Stimulated activated CD4-positive, alpha-beta T cell treated with anti-CD3 and anti-CD28 coated beads, Interleukin-2, amount 100 ng/mL, for 4 hours (primary cell): ENCODE measurements at regions not wholly inside any gene's neighbourhood (a gene's known extent, or its start where the extent isn't known, plus 50 kb on each side); places are given as distances from the start of the nearest gene placed in this dataset.

ENCODE experiments used
- DNase-seq: peaks from one replicate; pipeline ENCODE4 v3.0.0-alpha.2; 2020; ENCODE audit warnings: low read depth

GRCh38 chr11:129324533-129325175 lies 51.0 kb upstream of the BARX2 start:
- DNase-seq: no peak

DNA sequence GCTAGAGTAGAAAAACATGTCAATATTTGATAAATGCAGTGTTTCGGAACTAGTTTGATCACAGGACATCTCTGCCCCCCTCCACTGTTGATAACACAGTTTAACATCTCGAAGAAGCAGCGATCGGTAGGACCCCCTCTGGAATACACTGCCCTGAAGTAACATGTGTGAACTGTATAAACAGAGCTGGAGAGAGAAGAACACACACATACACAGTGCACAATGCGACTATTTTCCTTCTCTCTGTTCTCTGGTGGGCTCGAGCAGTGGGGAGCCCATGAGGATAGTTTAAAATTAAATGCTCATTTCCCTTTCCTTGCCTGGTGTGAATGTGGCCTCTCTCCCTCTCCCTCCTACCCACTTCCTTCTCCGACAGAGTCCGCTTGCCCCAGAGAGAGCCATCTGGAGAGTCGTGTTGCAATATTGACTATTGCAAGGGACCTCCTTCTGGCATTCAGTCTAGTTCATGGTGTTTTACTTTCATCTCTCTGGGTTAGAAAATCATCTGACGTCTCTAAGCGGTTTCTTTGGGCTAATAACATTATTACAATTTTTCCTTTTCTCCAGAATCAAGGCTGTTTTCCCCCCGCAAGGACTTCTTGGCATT lies 51.6 kb upstream of the BARX2 start:
- no peak for DNase-seq

- DNase-seq: no peak
Observed at GRCh38 chr11:129322941-129323340, 52.7 kb upstream of the BARX2 start.

DNA sequence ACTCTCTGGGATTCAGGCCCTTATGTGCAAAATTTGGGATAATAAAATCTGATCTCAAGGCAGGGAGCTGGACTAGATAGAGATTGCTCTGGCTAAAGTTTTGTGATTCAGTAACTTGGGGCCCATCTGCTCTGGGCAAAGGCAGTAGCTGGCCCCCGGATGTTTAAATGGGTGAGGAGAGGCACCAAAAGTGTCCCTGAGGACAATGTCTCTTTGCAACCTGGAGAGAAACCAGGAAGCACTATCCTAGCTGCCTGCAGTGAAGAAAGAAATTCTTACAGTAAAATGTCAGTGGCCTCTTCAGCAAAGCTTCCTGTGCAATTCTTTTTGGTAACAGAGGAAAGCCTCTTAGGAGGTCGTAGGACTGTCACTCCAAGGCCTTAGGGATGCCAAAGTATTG lies 54.6 kb upstream of the BARX2 start:
- no peak for DNase-seq

DNA sequence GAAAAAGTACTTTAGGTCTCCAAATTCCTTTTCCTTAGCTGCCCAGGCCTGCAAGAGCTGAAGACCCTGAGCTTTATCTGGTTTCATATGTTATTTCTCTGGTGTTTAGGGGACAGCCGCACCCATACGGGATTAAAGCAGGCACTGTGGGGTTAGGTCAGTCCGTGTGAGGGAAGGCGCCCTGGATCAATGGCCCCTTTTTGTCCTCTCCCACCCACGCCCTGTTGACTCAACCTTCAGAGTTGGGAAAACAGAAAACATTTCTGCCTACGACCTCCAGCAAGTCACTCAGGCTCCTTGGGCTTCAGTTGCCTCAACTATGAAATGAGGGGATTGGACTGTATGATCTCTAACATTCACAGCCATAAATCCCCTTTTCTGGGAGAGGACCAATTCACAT lies 55.2 kb upstream of the BARX2 start:
- no peak for DNase-seq

- no peak for DNase-seq
Observed at GRCh38 chr11:129319751-129320150, 55.9 kb upstream of the BARX2 start.

- no peak for DNase-seq
Observed at GRCh38 chr11:129319201-129319600, 56.4 kb upstream of the BARX2 start.

DNA sequence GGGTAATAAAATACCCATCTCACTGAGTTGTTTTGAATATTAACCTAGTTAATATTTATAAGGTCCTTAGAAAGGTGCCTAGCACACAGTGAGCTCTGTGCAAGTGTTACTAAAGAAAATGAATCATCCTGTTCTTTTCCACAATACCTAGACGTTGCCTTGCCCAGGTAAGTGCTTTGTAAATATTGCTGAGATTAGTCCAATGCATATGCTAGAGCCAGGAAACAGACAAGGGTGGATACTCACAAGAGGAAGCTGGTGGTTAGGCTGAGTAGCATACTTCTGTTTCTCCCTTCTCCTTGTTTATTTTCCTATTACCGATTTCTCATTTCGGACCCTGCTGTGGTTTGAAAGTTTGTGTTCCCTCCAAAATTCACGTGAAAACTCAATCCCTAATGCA lies 58.1 kb upstream of the BARX2 start:
- DNase-seq: no peak

DNA sequence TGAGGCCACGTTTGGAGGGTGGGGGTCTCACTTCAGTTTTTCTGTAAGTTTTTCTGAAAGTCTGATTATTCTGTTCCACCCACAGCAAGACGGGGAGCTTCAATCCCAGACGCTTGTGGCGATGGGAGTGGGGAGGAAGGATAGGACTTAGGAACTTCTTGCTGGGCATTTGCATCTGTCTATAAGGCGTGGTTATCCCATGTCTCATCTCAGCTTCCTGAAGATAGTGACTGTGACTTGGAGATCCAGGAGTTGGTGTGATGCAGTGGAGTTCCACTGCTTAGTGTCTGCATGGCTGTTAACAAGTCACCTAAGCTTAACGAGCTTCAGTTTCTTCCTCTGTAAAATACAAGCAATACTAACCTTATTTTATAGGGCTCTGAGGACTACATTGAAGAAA lies 58.9 kb upstream of the BARX2 start:
- no peak for DNase-seq

GRCh38 chr11:129315781-129316579 lies 59.7 kb upstream of the BARX2 start:
- DNase-seq: no peak

- DNase-seq: no peak
Observed at GRCh38 chr11:129314371-129314770, 61.3 kb upstream of the BARX2 start.

DNA sequence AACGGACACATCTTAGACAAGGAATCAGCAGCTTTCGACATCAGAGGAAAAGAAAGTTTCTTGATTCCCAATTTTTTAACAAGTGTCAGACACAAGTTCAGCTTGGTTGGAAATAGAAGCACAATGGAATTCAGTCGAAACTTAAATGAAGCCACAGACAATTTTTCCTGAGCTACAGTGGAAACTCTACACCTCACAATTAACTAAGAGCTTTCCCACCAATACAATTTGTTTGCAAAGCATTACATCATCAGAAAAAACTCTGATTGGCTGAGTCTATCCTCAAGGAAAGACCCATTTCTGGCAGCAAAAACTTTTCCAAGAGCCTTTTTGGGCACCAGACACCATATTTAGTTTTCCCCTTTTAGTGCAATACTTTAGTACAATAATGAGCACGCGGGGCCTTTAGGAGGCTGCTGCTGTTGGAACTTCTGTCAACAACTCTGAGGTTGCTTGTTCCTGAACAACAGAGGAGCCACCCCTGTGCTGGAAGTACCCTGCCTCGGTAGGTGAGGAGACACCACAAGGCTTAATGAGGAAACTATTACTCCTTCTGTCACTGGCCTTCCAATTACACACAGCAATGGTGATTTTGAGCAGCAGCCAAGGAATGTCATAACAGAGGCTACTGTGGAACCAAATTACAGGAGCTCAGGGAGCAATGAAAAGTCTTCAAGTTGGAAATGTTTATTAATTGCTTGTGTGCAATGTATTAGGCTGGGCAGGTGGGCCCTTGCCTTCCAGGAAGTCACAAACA lies 61.9 kb upstream of the BARX2 start:
- DNase-seq: no peak

DNA sequence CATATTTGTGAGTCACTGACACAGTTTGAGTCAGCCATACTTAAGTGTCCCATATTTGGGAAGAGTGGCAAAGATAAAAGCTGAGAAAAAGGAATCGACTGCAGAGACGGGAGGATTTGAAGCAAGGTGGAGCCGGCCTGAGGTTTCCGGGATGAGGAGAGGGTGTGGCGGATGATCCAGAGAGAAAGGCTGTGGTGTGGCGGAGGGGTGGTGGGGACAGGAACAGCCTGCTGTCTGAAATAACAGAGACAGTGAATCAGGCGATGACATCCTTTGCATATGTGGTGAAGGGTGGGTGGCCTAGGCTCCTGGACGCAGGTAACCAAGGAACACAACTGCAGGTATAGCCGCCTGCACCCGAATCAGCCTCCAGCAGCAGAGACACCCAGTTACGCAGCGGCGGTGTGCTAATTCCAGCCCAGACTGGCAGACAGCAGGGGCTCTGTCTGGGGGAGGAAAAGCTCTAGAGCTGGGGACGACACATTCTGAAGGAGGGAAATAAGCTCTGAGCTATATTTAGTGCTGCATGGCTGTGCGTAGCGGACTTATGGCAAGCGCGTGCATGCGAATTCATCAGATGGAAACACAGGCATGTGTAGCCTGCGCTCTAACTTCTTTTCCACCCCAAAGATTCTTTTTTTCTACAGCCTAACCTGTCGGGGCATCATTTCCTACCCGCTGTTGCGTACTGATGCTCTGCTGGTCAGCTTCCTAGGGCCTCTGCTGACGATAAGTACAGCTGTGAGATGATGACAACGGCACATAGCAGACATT lies 62.7 kb upstream of the BARX2 start:
- no peak for DNase-seq

DNA sequence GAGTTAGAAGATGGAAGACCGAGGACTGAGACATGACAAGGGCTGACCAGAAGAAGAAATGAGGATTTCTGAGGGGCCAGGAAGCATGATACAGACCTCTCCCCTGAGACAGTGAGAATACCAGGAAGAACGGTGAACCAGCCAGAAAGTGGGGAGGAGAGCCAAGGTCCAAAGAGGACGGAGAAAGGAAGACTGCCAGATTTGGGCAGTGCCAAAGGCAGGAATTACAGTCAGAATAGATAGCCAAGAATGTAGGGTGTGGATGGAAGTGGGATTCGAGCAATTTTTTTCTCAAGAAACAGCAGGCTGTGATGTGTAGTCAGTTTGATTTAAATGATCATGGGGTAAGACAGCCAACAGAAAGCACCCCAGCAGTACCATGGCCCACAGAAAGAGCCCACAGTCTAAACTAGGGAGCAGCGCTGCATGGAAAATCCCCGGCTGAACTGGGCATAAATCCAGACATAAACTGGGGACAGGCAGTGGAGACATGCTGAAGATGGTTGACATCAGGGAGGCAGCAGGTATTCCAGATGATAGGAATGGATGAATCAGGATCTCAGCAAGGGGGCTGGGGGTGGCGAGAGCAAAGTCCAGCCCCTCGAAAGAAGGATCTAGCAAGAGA lies 67.3 kb upstream of the BARX2 start:
- no peak for DNase-seq

GRCh38 chr11:129307162-129307561 lies 68.5 kb upstream of the BARX2 start:
- DNase-seq: no peak

DNA sequence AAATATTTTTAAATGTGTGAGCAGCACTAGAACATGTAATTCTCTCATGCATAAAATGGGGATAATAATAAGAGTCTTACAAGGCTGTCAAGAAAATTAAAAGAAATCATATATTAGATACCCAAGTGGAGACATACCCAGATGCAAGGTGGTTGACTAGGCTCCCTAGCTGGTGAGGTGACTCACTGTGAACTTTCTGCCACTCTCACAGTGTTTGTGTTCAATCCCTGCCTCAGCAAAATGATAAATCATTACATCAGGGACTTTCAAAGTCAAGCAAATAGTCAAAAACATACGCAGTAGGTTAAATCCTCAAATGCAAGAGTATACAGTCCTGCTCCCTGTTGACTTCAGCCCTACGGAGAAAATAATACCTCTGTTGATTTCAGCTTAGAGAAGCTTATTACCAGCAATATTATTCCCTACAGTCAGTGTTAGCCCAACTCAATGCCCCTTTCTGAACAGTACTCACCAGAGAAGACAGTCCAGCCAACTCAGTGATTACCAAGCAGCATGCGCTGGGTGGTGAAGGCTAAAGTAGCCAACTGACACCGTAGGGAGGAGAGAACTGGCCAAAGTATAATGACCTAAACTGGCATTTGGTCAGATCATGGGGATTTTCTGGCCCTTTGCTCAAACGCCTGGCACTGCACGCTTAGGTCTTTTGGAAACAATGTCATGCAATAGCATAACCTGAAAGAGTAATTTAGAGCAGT lies 73.1 kb upstream of the BARX2 start:
- DNase-seq: no peak

- DNase-seq: no peak
Observed at GRCh38 chr11:129300099-129300498, 75.5 kb upstream of the BARX2 start.

- DNase-seq: no peak
Observed at GRCh38 chr11:129298988-129299387, 76.7 kb upstream of the BARX2 start.

DNA sequence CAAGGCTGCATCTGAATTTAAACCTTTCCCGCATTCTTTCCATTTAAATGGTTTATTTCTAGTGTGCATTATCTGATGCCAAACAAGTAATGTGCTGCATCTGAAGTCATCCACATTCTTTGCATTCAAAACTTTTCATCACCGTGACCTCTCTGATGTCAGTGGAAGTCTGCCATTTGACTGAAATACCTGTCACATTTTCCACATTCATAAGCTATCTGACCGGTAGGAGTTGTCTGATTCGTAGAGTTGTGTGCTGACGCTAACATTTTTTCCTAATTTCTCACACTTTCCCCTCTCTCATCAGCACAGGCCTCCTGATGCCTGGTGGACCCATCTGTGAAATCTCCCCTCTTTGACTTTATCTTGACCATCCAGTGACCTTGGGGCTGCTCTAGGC lies 79.9 kb upstream of the BARX2 start:
- no peak for DNase-seq

DNA sequence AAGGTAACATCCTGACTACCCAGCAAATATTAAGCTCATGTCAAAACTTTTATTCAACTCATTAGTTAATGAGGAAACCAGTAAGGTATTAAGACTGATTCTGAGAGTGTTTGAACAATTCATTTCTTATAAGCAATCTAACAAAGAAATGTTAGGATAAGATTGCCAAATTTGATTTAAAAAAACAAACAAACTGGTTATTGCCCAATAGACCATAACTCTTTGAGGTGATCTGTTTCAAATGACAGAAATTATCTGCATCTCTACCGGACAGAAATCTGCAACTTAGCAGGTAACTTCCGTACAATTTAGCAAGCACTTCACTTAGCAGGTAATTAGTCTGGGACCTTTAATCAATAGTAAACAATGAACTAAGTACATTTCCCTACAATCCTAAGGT lies 82.9 kb upstream of the BARX2 start:
- no peak for DNase-seq

GRCh38 chr11:129292092-129292491 lies 83.6 kb upstream of the BARX2 start:
- no peak for DNase-seq
